ENCODE measurements at regions not wholly inside any gene's neighbourhood (a gene's known extent, or its start where the extent isn't known, plus 50 kb on each side); places are given as distances from the start of the nearest gene placed in this dataset.

DNA sequence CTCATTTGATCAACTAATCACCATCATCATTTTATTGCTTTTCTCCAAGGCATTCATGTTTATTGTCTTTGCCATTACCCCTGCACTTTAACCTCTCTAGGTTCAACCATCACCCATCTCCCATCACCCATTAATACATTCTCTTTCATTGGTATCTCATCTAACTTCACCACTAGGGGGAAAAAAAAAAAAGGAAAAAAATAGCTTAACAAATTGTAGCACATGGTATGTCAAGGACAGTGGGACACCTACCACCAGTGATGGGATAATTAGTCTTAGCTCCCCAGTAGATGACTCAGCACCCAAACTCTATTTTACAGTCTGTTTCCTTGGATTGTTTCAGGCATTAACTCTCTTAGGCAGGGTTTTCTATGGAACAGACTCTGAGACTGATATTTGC is 1770.2 kb upstream of the MIR17HG start:
- no peak for ATAC-seq

DNA sequence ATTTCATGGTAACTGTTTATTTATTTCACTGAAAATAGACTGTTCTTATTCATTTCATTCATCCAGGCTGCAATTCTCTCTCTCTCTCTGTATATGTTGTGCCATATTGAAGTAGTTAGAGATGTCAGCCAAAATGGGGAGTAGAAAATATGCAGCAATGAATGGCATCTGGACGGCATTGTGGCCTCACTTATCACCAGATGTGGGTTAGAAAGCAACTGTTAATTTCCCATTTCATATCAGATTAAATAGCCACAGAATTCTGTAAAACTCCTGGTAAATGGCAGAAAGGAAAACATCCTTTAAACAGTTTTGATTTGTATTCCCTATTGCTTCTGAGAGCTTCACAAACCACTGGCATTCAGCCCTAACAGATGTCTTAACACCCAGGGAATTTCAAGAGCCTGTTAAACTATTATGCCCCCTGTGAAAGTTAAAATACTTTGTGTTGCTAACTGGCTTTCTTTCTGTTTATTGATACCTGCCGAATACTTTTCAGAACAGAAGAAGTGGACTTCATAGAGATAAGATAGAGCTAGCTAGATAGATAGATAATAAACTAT is 1763.3 kb upstream of the MIR17HG start:
- intact Hi-C loops (cut with DNase I, micrococcal nuclease) = no loop called here
- DNase-seq (no peak), ATAC-seq (no peak)
- no peaks in the 10 kb centered on the region for H3K4me1 ChIP-seq (ENCODE audit: low read depth)
- TF ChIP-seq, protein P1, sequence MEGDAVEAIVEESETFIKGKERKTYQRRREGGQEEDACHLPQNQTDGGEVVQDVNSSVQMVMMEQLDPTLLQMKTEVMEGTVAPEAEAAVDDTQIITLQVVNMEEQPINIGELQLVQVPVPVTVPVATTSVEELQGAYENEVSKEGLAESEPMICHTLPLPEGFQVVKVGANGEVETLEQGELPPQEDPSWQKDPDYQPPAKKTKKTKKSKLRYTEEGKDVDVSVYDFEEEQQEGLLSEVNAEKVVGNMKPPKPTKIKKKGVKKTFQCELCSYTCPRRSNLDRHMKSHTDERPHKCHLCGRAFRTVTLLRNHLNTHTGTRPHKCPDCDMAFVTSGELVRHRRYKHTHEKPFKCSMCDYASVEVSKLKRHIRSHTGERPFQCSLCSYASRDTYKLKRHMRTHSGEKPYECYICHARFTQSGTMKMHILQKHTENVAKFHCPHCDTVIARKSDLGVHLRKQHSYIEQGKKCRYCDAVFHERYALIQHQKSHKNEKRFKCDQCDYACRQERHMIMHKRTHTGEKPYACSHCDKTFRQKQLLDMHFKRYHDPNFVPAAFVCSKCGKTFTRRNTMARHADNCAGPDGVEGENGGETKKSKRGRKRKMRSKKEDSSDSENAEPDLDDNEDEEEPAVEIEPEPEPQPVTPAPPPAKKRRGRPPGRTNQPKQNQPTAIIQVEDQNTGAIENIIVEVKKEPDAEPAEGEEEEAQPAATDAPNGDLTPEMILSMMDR (IDR thresholded peaks at IDR 0.05) = no peak
- H3K36me3 ChIP-seq (ENCODE audit: low read depth) = no peaks in the 10 kb centered on the region
- no peaks in the 10 kb centered on the region for H3K9me3 ChIP-seq
- no peak overlapping the region for H3K4me3 ChIP-seq

More for the DNA sequence above, 1770.2 kb upstream of the MIR17HG start:
- H3K4me1 ChIP-seq (ENCODE audit: low read depth) = no peaks in the 10 kb centered on the region
- H3K9me3 ChIP-seq = peaks cover 2% of the 10 kb centered on the region
- TF ChIP-seq, protein P1 (IDR thresholded peaks at IDR 0.05) = no peak
- intact Hi-C loops (cut with DNase I, micrococcal nuclease) = no loop called here
- H3K4me3 ChIP-seq = no peak overlapping the region
- DNase-seq = no peak
- H3K36me3 ChIP-seq (ENCODE audit: low read depth) = no peaks in the 10 kb centered on the region

DNA sequence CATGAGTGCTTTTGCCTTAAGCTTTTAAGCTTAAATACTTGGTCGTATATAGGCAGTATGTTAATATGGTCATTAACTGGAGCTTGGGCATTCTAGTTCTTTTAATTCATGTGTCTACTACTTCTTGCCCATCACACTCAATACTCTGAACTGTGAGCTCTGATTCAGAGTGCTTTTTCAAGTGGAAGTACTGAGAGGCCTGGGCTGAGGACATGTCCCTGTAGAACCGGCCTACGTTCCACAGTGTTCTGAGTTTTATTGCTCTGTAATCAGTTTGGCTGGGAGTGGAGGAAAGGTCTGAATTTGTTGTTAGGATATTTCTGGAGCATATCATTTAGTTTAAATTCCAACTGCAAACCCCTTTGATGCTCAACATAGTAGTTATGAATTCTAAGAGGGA is 1744.8 kb upstream of the MIR17HG start:
- H3K36me3 ChIP-seq (ENCODE audit: low read depth) = no peaks in the 10 kb centered on the region
- peaks cover 10% of the 10 kb centered on the region for H3K9me3 ChIP-seq
- no peak overlapping the region for H3K4me3 ChIP-seq
- intact Hi-C loops (cut with DNase I, micrococcal nuclease) = no loop called here
- H3K4me1 ChIP-seq (ENCODE audit: low read depth) = no peaks in the 10 kb centered on the region
- no peak for DNase-seq
- ATAC-seq = no peak
- TF ChIP-seq, protein P1 (IDR thresholded peaks at IDR 0.05) = no peak

DNA sequence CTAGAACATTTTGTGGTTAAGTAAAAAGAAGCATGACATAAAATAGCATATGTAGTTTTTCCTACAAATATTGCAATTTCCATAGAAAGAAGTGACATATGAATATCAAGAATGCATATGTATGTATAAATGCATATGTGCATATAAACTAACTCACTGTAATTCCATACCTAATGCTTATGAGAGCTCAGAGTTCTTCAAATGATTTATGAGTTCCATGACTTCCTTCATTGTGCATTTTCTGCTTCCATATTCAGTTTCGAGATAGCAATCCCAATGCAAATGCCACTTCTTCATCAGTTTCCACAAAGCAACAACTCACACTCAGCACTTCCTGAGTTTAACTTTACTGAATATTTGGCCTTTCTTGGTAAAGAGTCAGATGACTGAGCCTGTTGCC is 1744.3 kb upstream of the MIR17HG start:
- Histone ChIP-seq H3K4me1 (ENCODE audit: low read depth) (no peaks in the 10 kb centered on the region), H3K9me3 (peaks cover 11% of the 10 kb centered on the region), H3K36me3 (ENCODE audit: low read depth) (no peaks in the 10 kb centered on the region), H3K4me3 (no peak overlapping the region)
- ATAC-seq = no peak
- TF ChIP-seq, protein P1 (IDR thresholded peaks at IDR 0.05) = no peak
- intact Hi-C loops (cut with DNase I, micrococcal nuclease) = no loop called here
- no peak for DNase-seq

DNA sequence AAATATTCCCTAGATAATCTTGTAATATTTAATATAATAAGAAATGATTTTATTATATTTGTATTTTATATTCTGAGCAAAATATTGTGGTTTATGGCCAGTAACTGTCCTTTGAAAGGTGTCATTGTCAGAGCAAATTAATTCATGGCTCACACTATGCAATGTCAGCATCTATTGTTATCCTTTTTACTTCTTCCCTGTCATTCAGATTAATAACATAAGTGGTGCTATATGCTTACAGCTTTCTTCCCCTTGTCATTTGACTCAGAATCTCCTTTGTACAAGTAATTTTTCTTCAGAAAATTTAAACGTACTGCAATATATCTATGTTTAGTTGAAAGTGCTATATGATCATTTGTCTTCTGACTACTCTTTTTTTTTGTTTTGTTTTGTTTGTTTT is 1738.2 kb upstream of the MIR17HG start:
- Histone ChIP-seq H3K9me3 (peaks cover 20% of the 10 kb centered on the region), H3K4me3 (no peak overlapping the region), H3K36me3 (ENCODE audit: low read depth) (no peaks in the 10 kb centered on the region), H3K4me1 (ENCODE audit: low read depth) (no peaks in the 10 kb centered on the region)
- intact Hi-C loops (cut with DNase I, micrococcal nuclease) = no loop called here
- TF ChIP-seq, protein P1 (IDR thresholded peaks at IDR 0.05) = no peak
- DNase-seq = no peak
- ATAC-seq = no peak

DNA sequence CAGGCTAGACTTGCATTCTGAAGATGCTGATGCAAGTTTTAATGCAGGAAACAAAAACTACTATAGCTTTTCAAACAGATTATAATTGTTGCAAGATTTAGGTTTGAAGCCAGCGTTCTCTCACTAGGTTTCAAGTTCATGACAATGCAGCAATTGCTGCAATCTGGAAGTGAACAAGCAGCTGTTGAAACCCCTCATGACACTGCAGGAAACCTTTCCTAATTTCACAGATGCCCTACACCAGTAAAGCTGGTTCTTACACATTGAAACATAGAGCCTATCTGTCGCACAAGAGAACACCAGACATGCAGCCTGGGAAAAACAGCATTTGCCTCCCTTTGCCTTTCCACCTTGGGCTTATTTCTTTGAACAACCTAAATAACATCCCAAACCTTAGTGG is 1737.2 kb upstream of the MIR17HG start:
- intact Hi-C loops (cut with DNase I, micrococcal nuclease) = no loop called here
- Histone ChIP-seq H3K4me1 (ENCODE audit: low read depth) (no peaks in the 10 kb centered on the region), H3K9me3 (peaks cover 20% of the 10 kb centered on the region), H3K4me3 (no peak overlapping the region), H3K36me3 (ENCODE audit: low read depth) (no peaks in the 10 kb centered on the region)
- DNase-seq (no peak), ATAC-seq (no peak)
- TF ChIP-seq, protein P1 (IDR thresholded peaks at IDR 0.05) = no peak
